ENCODE measurements at regions not wholly inside any gene's neighbourhood (a gene's known extent, or its start where the extent isn't known, plus 50 kb on each side); places are given as distances from the start of the nearest gene placed in this dataset.

GRCh38 chr5:175163586-175164275, 280.3 kb downstream of the DRD1 start:
- DNase-seq: no peak

GRCh38 chr5:175162036-175162435, 281.9 kb downstream of the DRD1 start:
- no peak for DNase-seq

GRCh38 chr5:175159956-175160355, 284.0 kb downstream of the DRD1 start:
- no peak for DNase-seq

- no peak for DNase-seq
Measured at GRCh38 chr5:175148636-175149172, 295.3 kb downstream of the DRD1 start.

GRCh38 chr5:175146733-175147132, 297.2 kb downstream of the DRD1 start:
- DNase-seq: no peak

- DNase-seq: no peak
Measured at GRCh38 chr5:175141421-175141820, 302.6 kb downstream of the DRD1 start.

GRCh38 chr5:175133185-175133584, 310.8 kb downstream of the DRD1 start:
- DNase-seq: no peak

GRCh38 chr5:175131432-175131831, 312.6 kb downstream of the DRD1 start:
- no peak for DNase-seq

- no peak for DNase-seq
Measured at GRCh38 chr5:175129619-175130018, 314.4 kb downstream of the DRD1 start.

GRCh38 chr5:175129121-175129520, 314.9 kb downstream of the DRD1 start:
- DNase-seq: peak; percentile 76

GRCh38 chr5:175124821-175125220, 319.2 kb downstream of the DRD1 start:
- DNase-seq: no peak

- DNase-seq: no peak
Measured at GRCh38 chr5:175124251-175124813, 319.6 kb downstream of the DRD1 start.

- no peak for DNase-seq
Measured at GRCh38 chr5:175123542-175123941, 320.4 kb downstream of the DRD1 start.

GRCh38 chr5:175121457-175121856, 322.5 kb downstream of the DRD1 start:
- no peak for DNase-seq

- DNase-seq: no peak
Measured at GRCh38 chr5:175120412-175120811, 323.6 kb downstream of the DRD1 start.

GRCh38 chr5:175118700-175119309, 325.2 kb downstream of the DRD1 start:
- no peak for DNase-seq

GRCh38 chr5:175116466-175117048, 327.4 kb downstream of the DRD1 start:
- no peak for DNase-seq

GRCh38 chr5:175115831-175116230, 328.2 kb downstream of the DRD1 start:
- no peak for DNase-seq

- DNase-seq: no peak
Measured at GRCh38 chr5:175113947-175114346, 330.0 kb downstream of the DRD1 start.

GRCh38 chr5:175109058-175109755, 334.8 kb downstream of the DRD1 start:
- no peak for DNase-seq

GRCh38 chr5:175107865-175108264, 336.1 kb downstream of the DRD1 start:
- DNase-seq: no peak

GRCh38 chr5:175107028-175107588, 336.9 kb downstream of the DRD1 start:
- no peak for DNase-seq

GRCh38 chr5:175104677-175105076, 339.3 kb downstream of the DRD1 start:
- DNase-seq: no peak

All from OCI-M1 (cell line).